Effector CD8-positive, alpha-beta T cell (primary cell): ENCODE measurements at regions not wholly inside any gene's neighbourhood (a gene's known extent, or its start where the extent isn't known, plus 50 kb on each side); places are given as distances from the start of the nearest gene placed in this dataset.
"Not testable (repeated sequence)": the region's sequence is repeated elsewhere in the genome, so short reads cannot be mapped to it uniquely, and the experiment has no call there.

Experiments
- DNase-seq: peaks from one replicate; lab custom pipeline; 2025; lab: John Stamatoyannopoulos, UW

DNA sequence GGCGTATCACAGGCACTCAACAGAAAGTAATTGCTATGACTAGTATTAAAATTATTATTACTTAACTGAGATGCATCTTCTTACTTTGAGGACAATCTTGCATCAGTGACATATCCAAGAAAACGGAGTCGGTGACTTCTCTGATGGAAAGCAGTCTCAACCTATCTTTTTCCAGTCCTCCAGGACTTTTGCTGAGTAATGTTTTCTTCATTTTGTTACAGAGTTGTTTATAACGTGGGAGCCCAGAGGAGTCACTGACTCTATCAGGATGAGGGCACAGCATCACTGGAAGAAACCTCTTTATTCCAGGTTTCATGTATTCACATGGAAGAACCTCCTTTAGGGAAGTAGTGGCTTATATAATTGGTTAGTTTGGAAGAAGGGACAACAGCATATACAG, 51.5 kb upstream of the MELK start:
- DNase-seq, result no peak

DNA sequence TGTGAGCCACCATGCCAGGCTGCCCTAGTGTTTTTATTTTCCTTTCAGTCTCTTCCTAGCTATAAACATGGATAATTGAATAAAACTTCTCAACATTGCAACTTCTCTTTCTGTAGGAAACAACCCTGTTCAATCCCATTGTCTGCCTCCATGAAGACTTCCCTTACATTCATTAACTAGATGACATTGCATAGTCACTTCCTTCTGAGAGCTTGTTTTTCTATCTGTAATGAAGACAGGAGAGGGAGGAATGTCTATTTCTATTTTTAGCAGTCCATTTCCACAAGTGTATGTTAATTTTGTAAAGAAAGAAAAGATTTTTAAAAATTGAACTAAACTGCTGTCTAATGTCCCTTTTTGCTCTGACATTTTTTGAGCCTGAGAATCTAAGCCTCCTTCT, 55.6 kb upstream of the MELK start:
- no peak for DNase-seq

DNA sequence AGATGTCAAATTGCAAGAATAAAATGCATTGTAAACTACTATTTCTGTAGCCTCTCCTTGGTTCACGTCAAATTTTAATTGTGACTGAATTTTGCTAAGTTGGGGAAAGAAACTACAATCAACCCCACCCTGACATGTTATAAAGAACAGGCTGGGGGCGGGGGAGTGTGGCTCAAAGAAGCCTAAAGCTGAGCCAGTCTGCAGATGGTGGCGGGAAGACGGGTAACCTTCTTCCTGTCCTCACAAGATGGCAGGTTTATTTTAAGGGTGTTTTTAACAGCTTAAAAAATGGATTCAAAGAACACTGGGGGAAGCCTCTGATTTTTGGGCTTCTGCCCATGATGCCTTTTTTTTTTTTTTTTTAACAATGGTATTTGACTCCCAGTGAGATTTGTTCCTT, 68.5 kb upstream of the MELK start:
- DNase-seq, result no peak

DNA sequence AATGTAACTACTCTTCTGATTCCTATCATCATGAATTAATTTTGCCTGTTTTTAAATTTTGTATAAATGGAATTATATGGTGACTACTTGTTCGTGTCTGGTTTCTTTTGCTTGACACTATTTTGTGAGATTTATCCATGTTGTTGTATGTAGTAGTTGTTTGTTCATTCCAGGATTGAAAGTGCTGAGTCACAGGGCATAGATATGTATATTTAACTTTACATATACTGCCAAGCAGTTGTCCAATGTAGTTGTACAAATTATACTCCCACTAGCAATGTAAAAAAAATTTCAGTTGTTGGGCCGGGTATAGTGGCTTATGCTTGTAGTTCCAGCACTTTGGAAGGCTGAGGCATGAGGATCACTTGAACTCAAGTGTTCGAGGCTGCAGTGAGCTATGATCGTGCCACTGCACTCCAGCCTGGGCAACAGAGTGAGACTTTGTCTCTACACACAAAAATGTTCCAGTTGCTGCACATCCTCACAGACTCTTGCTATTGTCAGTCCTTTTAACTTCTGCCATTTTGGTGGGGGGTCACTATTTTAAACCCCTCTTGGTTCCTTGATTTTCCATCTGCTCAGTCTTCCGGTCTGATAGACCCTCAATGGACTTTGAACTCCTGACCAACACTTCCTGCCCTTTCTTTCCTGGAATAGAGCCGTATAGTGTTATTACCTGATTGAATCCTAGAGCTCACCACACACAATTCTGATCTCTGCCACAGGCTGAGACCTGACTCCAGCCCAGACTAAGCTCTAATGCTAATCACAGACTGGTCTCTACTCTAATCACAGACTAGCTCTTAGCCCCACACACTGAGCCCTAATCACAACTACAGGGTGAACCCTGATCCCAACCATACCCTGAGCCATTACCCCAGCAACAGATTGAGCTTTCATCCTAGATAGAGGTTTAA, 69.3 kb upstream of the MELK start:
- DNase-seq, result no peak

DNA sequence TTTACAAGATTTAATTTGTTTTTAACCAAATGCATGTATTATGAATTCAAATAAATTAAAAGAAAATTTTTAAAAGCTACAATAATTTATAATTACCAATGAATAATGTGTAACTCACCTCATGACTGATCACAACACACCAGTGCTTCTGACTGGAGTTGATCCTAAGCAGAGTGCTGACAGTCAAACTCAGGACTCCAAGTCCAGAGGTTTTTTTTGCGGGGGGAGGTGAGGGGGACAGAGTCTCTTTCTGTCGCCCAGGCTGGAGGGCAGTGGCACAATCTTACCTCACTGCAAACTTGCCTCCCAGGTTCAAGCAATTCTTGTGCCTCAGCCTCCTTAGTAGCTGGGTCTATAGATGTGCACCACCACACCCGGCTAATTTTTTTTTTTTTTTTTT, 71.0 kb upstream of the MELK start:
- DNase-seq, result no peak

DNA sequence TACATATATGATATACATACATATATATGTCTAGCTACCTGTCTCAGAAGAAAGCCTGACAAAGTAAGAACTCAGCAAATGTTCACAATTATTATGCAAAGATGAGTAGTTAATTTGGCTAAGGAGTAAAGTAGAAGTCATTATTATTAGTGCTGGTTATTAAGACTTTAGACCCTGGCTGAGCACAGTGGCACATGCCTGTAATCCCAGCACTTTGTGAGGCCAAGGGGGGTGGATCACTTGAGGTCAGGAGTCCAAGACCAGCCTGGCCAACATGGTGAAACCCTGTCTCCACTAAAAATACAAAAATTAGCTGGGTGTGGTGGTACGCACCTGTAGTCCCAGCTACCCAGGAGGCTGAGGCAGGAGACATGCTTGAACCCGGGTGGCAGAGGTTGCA, 71.8 kb upstream of the MELK start:
- not testable (repeated sequence) for DNase-seq

DNA sequence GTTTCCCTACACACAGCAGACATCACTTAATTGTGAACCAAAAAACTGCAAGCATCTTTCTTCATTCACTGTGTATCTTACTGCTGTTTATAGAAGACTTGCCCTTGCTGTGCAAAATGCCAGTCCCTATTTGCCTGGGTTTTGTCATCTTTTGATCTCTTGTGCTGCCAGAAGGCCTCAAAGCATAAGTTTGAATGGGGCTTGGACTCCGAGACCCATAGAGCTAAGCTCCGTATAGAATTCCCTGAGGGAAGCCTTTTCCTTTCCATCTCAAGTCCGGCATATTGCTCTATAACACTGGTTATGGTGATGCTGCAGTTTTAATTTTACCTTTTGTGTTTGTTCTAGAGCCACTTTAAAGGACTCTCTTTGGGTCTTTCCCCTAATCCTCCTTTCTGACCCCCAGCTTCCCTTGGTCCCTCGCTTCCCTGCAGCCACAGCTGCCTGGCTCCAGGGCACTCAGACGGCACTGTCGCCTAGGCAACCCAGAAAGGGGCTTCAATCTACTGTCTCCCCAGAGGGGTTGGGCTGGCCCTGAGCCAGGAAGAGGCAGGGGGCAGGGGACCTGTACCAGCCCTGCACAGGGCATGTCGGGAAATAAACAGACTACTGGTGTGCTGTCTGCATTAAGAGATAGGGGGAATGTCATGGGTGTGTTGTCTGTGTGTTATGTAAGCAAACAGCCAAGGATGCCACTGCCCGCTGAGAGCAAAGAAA, 73.4 kb upstream of the MELK start:
- no peak for DNase-seq

DNA sequence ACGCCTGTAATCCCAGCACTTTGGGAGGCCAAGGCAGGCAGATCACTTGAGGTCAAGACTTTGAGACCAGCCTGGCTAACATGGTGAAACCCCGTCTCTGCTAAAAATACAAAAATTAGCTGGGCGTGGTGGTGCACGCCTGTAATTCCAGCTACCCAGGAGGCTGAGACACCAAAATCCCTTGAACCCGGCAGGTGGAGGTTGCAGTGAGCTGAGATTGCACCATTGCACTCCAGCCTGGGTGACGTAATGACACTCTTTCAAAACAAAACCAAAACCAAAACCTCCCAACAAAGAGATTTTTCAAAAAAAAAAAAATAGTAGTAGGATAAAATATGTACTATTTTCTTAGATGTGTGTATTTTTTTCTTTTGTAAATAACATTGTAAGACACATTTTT, 79.1 kb upstream of the MELK start:
- not testable (repeated sequence) for DNase-seq

DNA sequence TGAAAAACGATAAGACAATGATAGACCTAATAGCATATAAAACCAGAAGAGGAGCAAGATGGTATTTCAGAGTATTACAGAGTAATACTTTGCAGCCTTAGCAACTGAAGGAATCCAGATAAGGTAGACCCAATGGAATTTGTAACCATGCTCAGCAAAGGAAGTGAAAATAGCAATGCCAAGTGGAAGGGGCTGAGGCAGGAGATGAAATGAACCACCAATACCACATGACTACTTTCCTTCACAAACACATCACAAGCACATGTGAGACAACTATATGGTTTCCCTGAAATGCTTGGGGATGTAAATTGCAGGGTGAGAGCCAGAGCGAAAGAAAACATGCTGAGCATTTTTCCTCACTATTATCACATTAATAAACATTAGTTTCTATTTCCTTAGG, 79.8 kb upstream of the MELK start:
- DNase-seq, result no peak

DNA sequence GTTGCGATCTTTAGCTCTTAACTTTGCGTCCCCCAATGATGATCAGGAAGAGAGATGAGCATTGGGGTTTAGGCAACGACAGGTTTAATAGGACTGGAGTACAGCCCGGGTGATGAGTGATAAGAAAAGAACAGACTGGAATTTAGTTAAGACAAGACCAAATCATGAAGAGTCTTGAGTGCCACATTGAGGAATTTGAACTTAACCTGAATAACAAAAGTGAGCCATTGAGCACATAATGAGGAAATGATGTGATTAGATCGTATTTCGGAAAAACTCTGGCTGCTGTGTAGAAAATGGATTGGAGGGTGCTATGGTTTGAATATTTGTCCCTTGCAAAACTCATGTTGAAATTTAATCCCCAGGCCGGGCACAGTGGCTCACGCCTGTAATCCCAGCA, 83.2 kb upstream of the MELK start:
- no peak for DNase-seq

DNA sequence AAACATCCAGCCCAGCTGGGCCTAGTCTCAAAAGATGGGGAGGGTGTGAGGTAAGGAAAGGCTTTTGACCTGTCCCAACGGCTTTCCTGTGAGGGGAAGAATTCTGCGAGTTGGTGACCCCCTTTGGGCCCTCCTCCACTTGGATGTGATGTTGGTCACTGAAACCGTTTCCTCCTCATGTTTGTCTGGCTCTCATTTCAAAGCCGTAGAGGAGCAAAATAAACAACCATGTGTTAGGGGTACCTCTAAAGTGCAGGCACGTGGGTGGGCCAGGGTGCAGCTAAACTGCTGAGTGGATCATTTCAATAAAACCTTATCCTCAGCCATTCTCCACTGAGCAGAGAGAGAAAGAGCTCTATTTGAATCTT, 84.3 kb upstream of the MELK start:
- DNase-seq, result no peak

DNA sequence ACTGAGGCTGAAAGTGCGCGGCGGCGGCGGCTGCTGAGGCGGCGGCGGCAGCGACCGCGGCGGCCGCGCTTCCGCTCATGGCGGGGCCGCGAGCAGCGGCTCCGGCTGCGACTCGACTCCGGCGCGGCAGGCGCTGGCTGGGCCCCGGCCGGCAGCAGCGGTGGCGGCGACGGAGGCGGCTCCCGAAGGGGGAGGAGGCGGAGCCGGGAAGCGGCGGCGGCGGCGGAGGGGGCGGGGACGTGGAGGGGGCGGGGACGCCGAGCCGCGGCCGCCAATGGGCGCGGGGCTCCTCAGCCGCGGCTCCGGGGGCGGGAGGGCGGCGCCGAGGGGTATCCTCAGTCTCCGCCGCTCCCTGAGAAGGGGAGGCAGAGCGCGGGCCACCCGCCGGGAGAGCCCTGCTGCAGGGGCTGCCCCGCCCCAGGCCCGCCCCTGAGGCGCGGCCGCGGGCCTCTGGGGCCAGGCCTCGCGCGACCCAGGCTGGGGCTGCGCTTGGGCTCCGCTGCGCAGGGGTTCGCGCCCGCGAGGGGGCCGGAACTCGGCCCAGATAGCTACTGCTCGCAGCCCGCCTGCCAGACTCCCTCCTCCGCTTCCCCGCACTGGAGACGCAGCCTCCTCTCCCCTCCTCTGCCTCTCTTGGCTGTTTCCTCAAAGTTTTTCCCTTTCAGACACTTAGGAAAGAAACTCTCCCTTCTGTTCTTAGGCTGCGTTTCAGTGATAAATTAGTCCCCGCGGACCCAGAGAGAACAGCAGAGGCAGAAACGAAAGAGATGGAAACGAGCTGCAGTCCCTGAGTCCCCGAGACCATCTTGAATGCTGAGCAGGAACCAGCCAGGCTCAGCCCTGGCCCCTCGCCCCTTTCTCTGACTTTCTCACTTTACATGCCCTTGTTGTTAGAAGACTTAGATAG, 85.0 kb upstream of the MELK start:
- DNase-seq, result peak; percentile 83

DNA sequence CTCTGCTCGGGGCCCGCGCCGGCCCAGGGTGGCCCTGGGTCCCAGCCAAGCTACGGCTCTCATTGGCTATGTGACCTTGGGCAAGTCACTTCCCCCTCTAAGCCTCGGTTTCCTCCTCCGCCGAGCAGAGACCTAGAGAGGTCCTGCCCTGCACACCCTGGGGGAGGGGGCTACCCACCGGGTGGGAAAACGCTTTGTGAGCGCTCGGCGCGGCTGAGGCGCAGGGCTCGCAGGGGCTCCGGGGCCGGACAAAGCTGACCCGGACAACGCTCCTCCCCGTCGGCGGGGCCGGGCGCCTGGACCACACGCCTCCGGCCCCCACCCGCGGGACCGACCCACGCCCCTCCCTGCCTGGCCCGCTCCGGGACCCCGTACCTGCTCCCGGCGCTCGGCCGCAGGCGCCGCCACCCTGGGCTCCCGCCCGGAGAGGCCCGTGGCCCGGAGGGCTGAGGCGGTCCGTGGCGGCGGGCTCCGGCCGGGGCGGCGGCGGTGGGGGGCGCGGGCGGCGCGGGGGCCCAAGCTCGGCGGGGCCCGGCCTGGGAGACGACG, 85.7 kb upstream of the MELK start:
- peak; percentile 31 for DNase-seq

DNA sequence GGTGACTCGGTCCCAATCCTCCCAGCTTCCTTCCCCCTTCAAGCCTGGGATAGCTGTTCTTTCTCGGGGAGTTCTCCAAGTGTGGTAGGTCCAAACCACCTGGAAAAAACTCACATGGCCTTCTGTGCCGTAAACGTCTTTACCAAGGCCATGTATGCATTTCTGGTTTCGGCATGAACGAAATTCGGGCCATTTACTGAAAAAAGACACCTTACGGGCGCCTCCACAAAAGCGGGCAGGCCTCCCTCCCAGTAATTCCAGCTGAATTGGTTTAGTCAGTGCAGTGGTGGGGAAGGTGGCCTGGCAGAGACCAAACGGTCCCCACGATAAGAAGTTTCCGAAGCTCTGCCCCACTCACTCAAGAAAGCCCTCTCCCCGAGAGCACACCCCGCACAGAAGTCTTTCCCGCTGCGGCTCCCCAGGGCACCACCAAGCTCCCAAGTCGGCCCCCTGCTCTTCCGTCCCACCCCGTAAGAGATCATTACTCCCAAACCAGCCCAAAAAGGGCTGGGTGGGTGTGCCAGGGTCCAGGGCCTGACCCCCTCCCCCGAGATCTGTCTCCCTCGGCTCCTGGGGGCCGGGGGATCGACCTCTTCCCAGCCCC, 86.3 kb upstream of the MELK start:
- no peak for DNase-seq

DNA sequence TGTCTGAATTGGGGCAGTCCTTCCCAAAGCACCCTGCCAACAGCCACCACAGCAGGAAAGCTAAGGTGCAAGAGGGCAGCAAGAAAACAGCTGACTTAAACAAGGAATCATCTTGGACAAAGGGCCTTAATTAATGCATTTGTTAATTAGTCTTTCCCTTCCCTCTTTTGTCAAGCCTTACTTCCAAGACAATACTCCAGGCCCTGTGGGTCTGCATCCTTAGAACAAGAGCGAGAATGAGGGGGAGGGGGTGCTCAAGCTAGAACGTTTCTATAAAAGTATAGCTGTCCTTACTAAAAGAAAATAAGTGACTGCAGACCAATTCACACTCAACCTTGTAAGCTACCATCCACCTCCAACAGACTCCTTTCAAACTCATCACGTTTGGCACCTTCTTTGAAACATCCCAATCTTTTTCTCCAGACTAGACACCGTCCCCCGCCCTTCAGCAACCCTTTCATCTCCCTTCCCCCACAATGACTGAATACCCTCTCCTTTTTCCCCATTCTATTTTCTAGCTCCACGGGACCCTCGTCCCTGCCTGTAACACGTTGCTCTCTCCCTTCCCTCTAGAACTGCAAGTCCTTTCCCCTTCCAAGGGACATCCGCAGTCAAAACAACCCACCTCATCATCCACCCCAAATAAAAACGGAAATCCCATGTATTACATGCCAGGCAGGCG, 85.7 kb upstream of the RNF38 start:
- DNase-seq, result no peak

DNA sequence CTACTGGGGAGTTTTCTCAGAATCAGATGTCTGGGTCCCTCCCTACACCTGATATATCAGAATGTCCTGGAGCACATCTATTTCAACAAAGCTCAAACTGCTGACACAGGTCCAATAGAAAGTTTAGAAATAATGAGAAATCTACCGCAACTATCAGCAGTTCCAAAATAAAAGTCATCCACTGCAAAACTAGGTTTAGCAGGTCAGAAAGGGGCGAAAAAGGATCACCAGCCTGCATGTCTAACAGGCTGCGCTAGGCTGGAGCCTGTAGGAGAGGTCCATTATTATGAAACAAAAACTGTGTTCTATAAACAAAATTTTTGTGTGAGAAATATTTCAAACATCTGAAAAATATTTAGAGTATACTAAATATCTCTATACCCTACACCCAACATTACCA, 84.1 kb upstream of the RNF38 start:
- no peak for DNase-seq

DNA sequence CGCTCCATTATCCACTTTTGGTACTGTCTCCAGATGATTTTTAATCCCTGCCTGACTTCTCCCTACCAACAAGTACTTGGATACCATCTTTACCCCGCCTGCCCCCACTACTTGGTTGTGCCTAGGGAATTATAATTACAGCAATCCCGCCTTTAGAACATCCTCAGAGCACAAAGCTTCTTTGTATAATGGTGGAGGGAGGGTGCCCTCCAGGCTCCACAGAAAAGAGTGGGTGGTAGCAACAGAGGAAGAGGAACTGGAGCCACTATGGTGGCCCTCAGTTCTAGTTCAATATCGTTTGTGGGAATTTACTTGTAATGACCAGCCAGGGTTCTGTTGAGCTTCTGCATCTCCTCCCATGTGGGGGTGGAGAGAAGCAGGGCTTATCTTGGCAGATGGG, 79.0 kb upstream of the RNF38 start:
- DNase-seq, result no peak

DNA sequence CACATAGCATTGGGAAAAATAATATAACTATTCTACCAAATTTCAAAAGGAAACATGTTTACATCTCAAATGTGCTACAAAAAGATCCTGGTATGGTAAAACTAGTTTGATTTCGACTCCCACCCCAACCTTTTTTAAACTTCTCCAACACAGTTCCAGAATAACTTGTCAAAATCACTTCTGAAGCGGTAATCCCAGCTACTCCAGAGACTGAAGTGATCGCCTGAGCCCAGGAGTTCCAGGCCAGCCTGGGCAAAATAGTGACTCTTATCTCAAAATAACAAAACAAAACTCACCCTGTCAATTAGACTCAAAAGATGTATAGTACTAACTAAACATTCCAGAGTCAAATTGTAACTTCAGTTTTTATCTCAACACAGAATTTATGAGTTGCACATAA, 71.3 kb upstream of the RNF38 start:
- DNase-seq, result no peak

DNA sequence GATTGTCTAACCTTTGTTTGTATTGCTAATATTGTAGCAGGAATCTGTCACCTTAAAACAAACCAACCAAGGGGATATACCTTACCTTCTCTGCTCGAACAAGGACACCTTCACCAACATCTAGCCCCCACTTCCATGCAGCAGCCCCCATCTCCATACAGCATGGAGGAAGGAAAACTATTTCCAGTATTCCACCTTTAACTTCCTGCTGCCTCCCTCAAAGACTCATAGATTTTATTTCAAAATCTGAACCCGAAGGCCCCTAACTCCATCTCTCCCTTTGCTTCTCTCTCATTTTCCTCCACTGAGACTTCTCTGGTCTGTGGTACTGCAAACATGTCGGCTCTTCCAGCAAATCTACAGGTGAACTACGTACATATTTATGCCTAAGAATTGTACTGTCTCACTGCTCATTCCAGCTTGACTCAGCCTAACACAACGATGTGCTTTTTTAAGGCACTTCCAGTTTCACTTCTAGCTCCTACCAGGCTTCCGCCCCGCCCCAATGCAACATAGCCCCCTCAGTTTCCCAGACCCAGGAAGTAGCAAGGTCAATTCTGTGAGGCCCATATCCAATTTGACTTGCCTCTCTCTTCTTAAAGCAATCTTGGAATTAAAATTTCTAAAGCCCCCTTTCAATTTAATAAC, 70.7 kb upstream of the RNF38 start:
- DNase-seq, result peak; percentile 30

DNA sequence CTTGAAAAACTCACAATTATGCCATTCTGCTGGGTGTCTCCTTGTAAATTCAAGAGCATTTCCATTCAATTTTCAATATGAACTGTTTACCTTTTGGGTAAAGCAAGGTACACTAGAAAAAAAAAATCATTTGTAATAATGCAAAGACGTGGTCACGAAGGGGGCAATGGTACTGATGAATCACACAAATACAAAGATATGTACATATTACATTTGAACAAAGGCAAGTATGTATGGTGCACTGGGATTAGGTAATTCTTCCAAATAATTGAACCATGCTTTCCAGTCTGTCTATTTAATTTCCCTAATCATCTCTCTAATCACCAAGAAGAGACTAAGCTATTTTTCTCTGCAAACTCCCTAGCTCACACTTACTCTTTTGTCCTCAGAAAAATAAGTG, 63.4 kb upstream of the RNF38 start:
- DNase-seq, result no peak

DNA sequence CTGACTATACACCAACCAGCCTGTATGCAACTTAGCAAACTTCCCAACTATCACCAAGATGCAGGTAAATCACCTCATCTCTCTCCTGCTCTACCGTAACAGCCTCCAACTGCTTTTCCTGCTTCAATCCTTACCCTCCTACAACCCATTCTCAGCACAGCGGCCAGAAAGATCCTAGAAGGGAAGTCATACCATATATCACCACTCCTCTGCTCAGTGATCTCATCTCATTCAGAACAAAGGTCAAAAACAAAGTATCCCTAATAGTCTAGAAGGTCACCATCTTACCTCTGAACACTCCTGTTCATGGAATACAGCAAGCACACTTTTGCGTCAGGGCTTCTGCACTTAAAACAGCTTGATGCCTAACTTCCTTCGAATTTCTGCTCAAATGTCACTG, 62.2 kb upstream of the RNF38 start:
- DNase-seq, result no peak
